Astrocyte (in vitro differentiated cells and primary cell): ENCODE measurements at regions not wholly inside any gene's neighbourhood (a gene's known extent, or its start where the extent isn't known, plus 50 kb on each side); places are given as distances from the start of the nearest gene placed in this dataset.

Experiments
- DNase-seq: peaks from one replicate; pipeline ENCODE4 v3.0.0-alpha.2; 2010; ENCODE audit warnings: low read depth
- FAIRE-seq: peaks from 2 replicates; lab custom pipeline; 2011; peaks lifted over from hg19 to GRCh38; lab: Jason Lieb, UNC
- H2AFZ ChIP-seq: 2 replicates; pipeline ENCODE4 v1.6.0; 2012; ENCODE audit warnings: low read depth, low read length, inconsistent platforms
- H3K27ac ChIP-seq: 2 replicates; pipeline ENCODE4 v1.5.1; 2011; ENCODE audit warnings: low read depth, low read length, inconsistent platforms
- H3K27me3 ChIP-seq: 2 replicates; pipeline ENCODE4 v1.6.0; 2011; ENCODE audit warnings: low read length, inconsistent platforms; ENCODE audit not compliant: insufficient read depth
- H3K36me3 ChIP-seq: 2 replicates; pipeline ENCODE4 v1.5.1; 2011; ENCODE audit warnings: low read length, inconsistent platforms; ENCODE audit not compliant: insufficient read depth
- H3K4me1 ChIP-seq: 2 replicates; pipeline ENCODE4 v1.5.1; 2011; ENCODE audit warnings: low read length, inconsistent platforms; ENCODE audit not compliant: insufficient read depth
- H3K4me2 ChIP-seq: 2 replicates; pipeline ENCODE4 v1.6.0; 2012; ENCODE audit warnings: low read length, inconsistent platforms
- H3K4me3 ChIP-seq: 2 replicates; pipeline ENCODE4 v1.5.1; 2011; ENCODE audit warnings: low read depth, mild to moderate bottlenecking, low read length, inconsistent platforms; ENCODE audit not compliant: insufficient read depth
- H3K79me2 ChIP-seq: 2 replicates; pipeline ENCODE4 v1.6.0; 2012; ENCODE audit warnings: mild to moderate bottlenecking, low read length, inconsistent platforms; ENCODE audit not compliant: insufficient read depth
- H3K9ac ChIP-seq: 2 replicates; pipeline ENCODE4 v1.6.0; 2012; ENCODE audit warnings: mild to moderate bottlenecking, low read length, inconsistent platforms
- H3K9me3 ChIP-seq: 2 replicates; pipeline ENCODE4 v1.5.1; 2012; ENCODE audit warnings: low read depth, mild to moderate bottlenecking, low read length, inconsistent platforms; ENCODE audit not compliant: insufficient read depth
- H4K20me1 ChIP-seq: 2 replicates; pipeline ENCODE4 v1.6.0; 2012; ENCODE audit warnings: low read length, inconsistent platforms; ENCODE audit not compliant: insufficient read depth
- H3K27ac Mint-ChIP-seq: one replicate; pipeline ENCODE4 v1.8.0; 2021; ENCODE audit warnings: mild to moderate bottlenecking, mixed read lengths; ENCODE audit not compliant: unreplicated experiment
- H3K27me3 Mint-ChIP-seq: one replicate; pipeline ENCODE4 v1.8.0; 2021; ENCODE audit warnings: low read depth, mixed read lengths; ENCODE audit not compliant: unreplicated experiment
- H3K36me3 Mint-ChIP-seq: one replicate; pipeline ENCODE4 v1.8.0; 2021; ENCODE audit warnings: low read depth, mixed read lengths; ENCODE audit not compliant: unreplicated experiment
- H3K4me1 Mint-ChIP-seq: one replicate; pipeline ENCODE4 v1.8.0; 2021; ENCODE audit warnings: low read depth, mixed read lengths; ENCODE audit not compliant: unreplicated experiment
- H3K4me3 Mint-ChIP-seq: one replicate; pipeline ENCODE4 v1.8.0; 2021; ENCODE audit warnings: mild to moderate bottlenecking, moderate library complexity, mixed read lengths; ENCODE audit not compliant: unreplicated experiment
- H3K9me3 Mint-ChIP-seq: one replicate; pipeline ENCODE4 v1.8.0; 2021; ENCODE audit warnings: mild to moderate bottlenecking, mixed read lengths; ENCODE audit not compliant: unreplicated experiment
- CTCF ChIP-seq: IDR thresholded peaks from 2 replicates; pipeline ENCODE4 v1.5.1; 2011; ENCODE audit warnings: low read depth, mild to moderate bottlenecking, inconsistent platforms, low read length, moderate library complexity; ENCODE audit not compliant: insufficient read depth
- EZH2 ChIP-seq: IDR thresholded peaks from 2 replicates; pipeline ENCODE4 v1.6.1; 2012; ENCODE audit warnings: mild to moderate bottlenecking, low read length, inconsistent platforms; ENCODE audit not compliant: insufficient read depth

- DNase-seq (no peak), FAIRE-seq (no peak)
- Histone ChIP-seq H3K36me3 (no peaks in the 10 kb centered on the region), H3K9ac (no peak overlapping the region), H2AFZ (no peak overlapping the region), H4K20me1 (no peaks in the 10 kb centered on the region), H3K79me2 (no peaks in the 10 kb centered on the region), H3K27me3 (no peaks in the 10 kb centered on the region), H3K4me2 (no peak overlapping the region), H3K4me3 (no peak overlapping the region), H3K27ac (no peak overlapping the region), H3K4me1 (no peaks in the 10 kb centered on the region), H3K9me3 (no peaks in the 10 kb centered on the region)
- TF ChIP-seq CTCF (no peak), EZH2 (no peak)
- Mint-ChIP-seq H3K27ac (no peak overlapping the region), H3K27me3 (no peaks in the 10 kb centered on the region), H3K4me1 (no peaks in the 10 kb centered on the region), H3K36me3 (no peaks in the 10 kb centered on the region), H3K9me3 (no peaks in the 10 kb centered on the region), H3K4me3 (no peak overlapping the region)
These were observed 158.5 kb downstream of the DHX15 start for GRCh38 chr4:24425863-24426262.

GRCh38 chr4:24423670-24424069 is 160.7 kb downstream of the DHX15 start:
- Histone ChIP-seq H3K79me2 (no peaks in the 10 kb centered on the region), H3K4me2 (no peak overlapping the region), H3K36me3 (no peaks in the 10 kb centered on the region), H2AFZ (no peak overlapping the region), H3K9ac (no peak overlapping the region), H4K20me1 (no peaks in the 10 kb centered on the region), H3K27ac (no peak overlapping the region), H3K27me3 (no peaks in the 10 kb centered on the region), H3K4me3 (no peak overlapping the region), H3K4me1 (peaks cover 3% of the 10 kb centered on the region), H3K9me3 (no peaks in the 10 kb centered on the region)
- Mint-ChIP-seq H3K27ac (no peak overlapping the region), H3K27me3 (no peaks in the 10 kb centered on the region), H3K4me1 (peaks cover 1% of the 10 kb centered on the region), H3K4me3 (no peak overlapping the region), H3K9me3 (no peaks in the 10 kb centered on the region), H3K36me3 (no peaks in the 10 kb centered on the region)
- FAIRE-seq (no peak), DNase-seq (no peak)
- TF ChIP-seq EZH2 (no peak), CTCF (no peak)

- FAIRE-seq, result no peak
- no peak overlapping the region for H3K27ac ChIP-seq
These were observed 161.7 kb downstream of the DHX15 start for GRCh38 chr4:24422644-24423043.

More at GRCh38 chr4:24422644-24423043, 161.7 kb downstream of the DHX15 start:
- no peaks in the 10 kb centered on the region for H3K27me3 Mint-ChIP-seq
- H3K4me1 ChIP-seq, result peaks cover 3% of the 10 kb centered on the region
- no peak overlapping the region for H3K4me3 ChIP-seq
- H4K20me1 ChIP-seq, result no peaks in the 10 kb centered on the region
- no peak overlapping the region for H3K4me2 ChIP-seq
- H3K79me2 ChIP-seq, result no peaks in the 10 kb centered on the region
- H3K9me3 Mint-ChIP-seq, result no peaks in the 10 kb centered on the region
- H2AFZ ChIP-seq, result no peak overlapping the region
- no peaks in the 10 kb centered on the region for H3K27me3 ChIP-seq
- no peak overlapping the region for H3K27ac Mint-ChIP-seq
- H3K4me1 Mint-ChIP-seq, result peaks cover 1% of the 10 kb centered on the region
- no peak overlapping the region for H3K9ac ChIP-seq
- H3K9me3 ChIP-seq, result no peaks in the 10 kb centered on the region
- no peaks in the 10 kb centered on the region for H3K36me3 Mint-ChIP-seq
- TF ChIP-seq CTCF (no peak), EZH2 (no peak)
- DNase-seq, result no peak
- no peak overlapping the region for H3K4me3 Mint-ChIP-seq
- H3K36me3 ChIP-seq, result no peaks in the 10 kb centered on the region
